Left lung (tissue), 4 donors: ENCODE measurements at regions not wholly inside any gene's neighbourhood (a gene's known extent, or its start where the extent isn't known, plus 50 kb on each side); places are given as distances from the start of the nearest gene placed in this dataset.

Experiments used
- ATAC-seq: fragments of 200-7000 bp; cut with Tn5 transposase; one replicate; pipeline ENCODE4 v1.9.1; 2020; ENCODE audit warnings: moderate library complexity
- DNase-seq, 4 donors: peaks; one replicate each; pipeline ENCODE4 v3.0.0-alpha.2; 2013 to 2020
- H3K27ac ChIP-seq, 2 donors: fragments of 200-600 bp; sonication (generic) in 1 of 2; one replicate each; pipeline versions ENCODE4 v1.5.0 to v1.8.0; 2020 to 2021
- H3K27me3 ChIP-seq, 2 donors: fragments of 200-600 bp; sonication (generic) in 1 of 2; one replicate each; pipeline versions ENCODE4 v1.5.0 to v1.8.0; 2020 to 2021
- H3K36me3 ChIP-seq, 2 donors: fragments of 200-600 bp; sonication (generic) in 1 of 2; one replicate each; pipeline versions ENCODE4 v1.5.0 to v1.8.0; 2020 to 2021
- H3K4me1 ChIP-seq, 2 donors: fragments of 200-600 bp; one replicate each; pipeline ENCODE4 v1.8.0; 2021
- H3K4me3 ChIP-seq, 2 donors: fragments of 200-600 bp; sonication (generic) in 1 of 2; one replicate each; pipeline versions ENCODE4 v1.5.0 to v1.8.0; 2020 to 2021; ENCODE audit warnings: mild to moderate bottlenecking in 1 of 2
- H3K9me3 ChIP-seq, 2 donors: fragments of 200-600 bp; sonication (generic) in 1 of 2; one replicate each; pipeline versions ENCODE4 v1.5.0 to v1.8.0; 2020 to 2021
- CTCF ChIP-seq, 2 donors: fragments of 200-600 bp; sonication (generic) in 1 of 2; IDR thresholded peaks; one replicate each; pipeline versions ENCODE4 v1.5.0 to v1.8.0; 2021; ENCODE audit warnings: antibody characterized with exemption in 2 of 2
- intact Hi-C, 2 donors: fragments of 100-400 bp; cut with DNase I; formaldehyde crosslinking; loops; one replicate each; pipeline versions ENCODE4 v1.11.2 to v1.14.2; 2022
- donor health status: DM: no; HTN: yes; CAD: no.
- donor health status: DM: no; HTN: no; CAD: no.

- Histone ChIP-seq H3K27me3 (no peaks in the 10 kb centered on the region), H3K27ac (no peak overlapping the region), H3K36me3 (no peaks in the 10 kb centered on the region), H3K4me1 (no peaks in the 10 kb centered on the region), H3K9me3 (no peaks in the 10 kb centered on the region), H3K4me3 (no peak overlapping the region)
- ATAC-seq (no peak), DNase-seq (no peak)
- no peak for TF ChIP-seq CTCF (IDR thresholded peaks at IDR 0.05)
- intact Hi-C loops: no loop called here
Observed at GRCh38 chr6:82068721-82069120, 178.8 kb downstream of the IBTK start.

- H3K9me3 ChIP-seq: no peaks in the 10 kb centered on the region
- DNase-seq (no peak), ATAC-seq (peak; percentile 35)
- no peaks in the 10 kb centered on the region for H3K36me3 ChIP-seq
- H3K4me3 ChIP-seq: no peak overlapping the region
- no peaks in the 10 kb centered on the region for H3K27me3 ChIP-seq
- H3K4me1 ChIP-seq: no peaks in the 10 kb centered on the region
- intact Hi-C loops: no loop called here
- H3K27ac ChIP-seq: no peak overlapping the region
- TF ChIP-seq CTCF (IDR thresholded peaks at IDR 0.05): no peak
Observed at GRCh38 chr6:82066991-82067411, 180.5 kb downstream of the IBTK start.

- Histone ChIP-seq H3K27ac (no peak overlapping the region), H3K9me3 (no peaks in the 10 kb centered on the region), H3K27me3 (no peaks in the 10 kb centered on the region), H3K4me3 (no peak overlapping the region), H3K36me3 (no peaks in the 10 kb centered on the region), H3K4me1 (no peaks in the 10 kb centered on the region)
- intact Hi-C loops: no loop called here
- ATAC-seq: no peak
- TF ChIP-seq CTCF (IDR thresholded peaks at IDR 0.05): no peak
- DNase-seq: no peak
Observed at GRCh38 chr6:82066196-82066595, 181.3 kb downstream of the IBTK start.

GRCh38 chr6:82063574-82063973 lies 184.0 kb downstream of the IBTK start:
- no peak for TF ChIP-seq CTCF (IDR thresholded peaks at IDR 0.05)
- DNase-seq (no peak), ATAC-seq (no peak)
- no peaks in the 10 kb centered on the region for H3K36me3 ChIP-seq
- no peaks in the 10 kb centered on the region for H3K4me1 ChIP-seq
- no peaks in the 10 kb centered on the region for H3K27me3 ChIP-seq
- H3K4me3 ChIP-seq: no peak overlapping the region
- H3K9me3 ChIP-seq: no peaks in the 10 kb centered on the region
- intact Hi-C loops: no loop called here
- H3K27ac ChIP-seq: no peak overlapping the region

- intact Hi-C loops: no loop called here
- no peaks in the 10 kb centered on the region for H3K9me3 ChIP-seq
- no peaks in the 10 kb centered on the region for H3K36me3 ChIP-seq
- no peaks in the 10 kb centered on the region for H3K4me1 ChIP-seq
- no peaks in the 10 kb centered on the region for H3K27me3 ChIP-seq
- no peak overlapping the region for H3K27ac ChIP-seq
- no peak overlapping the region for H3K4me3 ChIP-seq
- no peak for ATAC-seq
- no peak for TF ChIP-seq CTCF (IDR thresholded peaks at IDR 0.05)
- DNase-seq: no peak
Observed at GRCh38 chr6:82062219-82062618, 185.3 kb downstream of the IBTK start.
